H4 (cell line): ENCODE measurements at regions not wholly inside any gene's neighbourhood (a gene's known extent, or its start where the extent isn't known, plus 50 kb on each side); places are given as distances from the start of the nearest gene placed in this dataset.
A peak's percentile ranks its signal among the peaks of the same experiment; 100 is the strongest.
"Not testable (repeated sequence)": the region's sequence is repeated elsewhere in the genome, so short reads cannot be mapped to it uniquely, and the experiment has no call there.

ENCODE experiments used
- DNase-seq: peaks from one replicate; pipeline ENCODE4 v3.0.0-alpha.2; 2015; ENCODE audit warnings: low spot score

GRCh38 chr3:139113993-139114375 is 69.3 kb upstream of the PRR23C start:
- no peak for DNase-seq

GRCh38 chr3:139116631-139117030 is 71.9 kb upstream of the PRR23C start:
- DNase-seq: not testable (repeated sequence)

GRCh38 chr3:139117136-139117675 is 72.5 kb upstream of the PRR23C start:
- DNase-seq: no peak

GRCh38 chr3:139117883-139118760 is 73.4 kb upstream of the PRR23C start:
- no peak for DNase-seq

- DNase-seq: no peak
Observed at GRCh38 chr3:139118835-139119234, 74.1 kb upstream of the PRR23C start.

- DNase-seq: no peak
Observed at GRCh38 chr3:139119331-139120025, 74.8 kb upstream of the PRR23C start.

- DNase-seq: peak; percentile 57
Observed at GRCh38 chr3:139120086-139121056, 75.7 kb upstream of the PRR23C start.

GRCh38 chr3:139121513-139122220 is 77.0 kb upstream of the PRR23C start:
- DNase-seq: no peak

GRCh38 chr3:139122221-139122581 is 77.5 kb upstream of the PRR23C start:
- DNase-seq: no peak

GRCh38 chr3:139122612-139123011 is 77.9 kb upstream of the PRR23C start:
- no peak for DNase-seq

GRCh38 chr3:139123377-139124095 is 78.8 kb upstream of the PRR23C start:
- DNase-seq: no peak

GRCh38 chr3:139124197-139124596 is 79.5 kb upstream of the PRR23C start:
- DNase-seq: no peak

GRCh38 chr3:139127101-139127500 is 82.4 kb upstream of the PRR23C start:
- DNase-seq: peak; percentile 73

- not testable (repeated sequence) for DNase-seq
Observed at GRCh38 chr3:139127629-139128028, 82.9 kb upstream of the PRR23C start.

GRCh38 chr3:139128803-139129202 is 84.1 kb upstream of the PRR23C start:
- no peak for DNase-seq

GRCh38 chr3:139129892-139130291 is 85.2 kb upstream of the PRR23C start:
- DNase-seq: no peak

GRCh38 chr3:139130390-139131140 is 85.9 kb upstream of the PRR23C start:
- DNase-seq: no peak

GRCh38 chr3:139131951-139132350 is 87.3 kb upstream of the PRR23C start:
- no peak for DNase-seq

GRCh38 chr3:139132976-139133375 is 88.3 kb upstream of the PRR23C start:
- no peak for DNase-seq
